GM12873 (cell line): ENCODE measurements at regions not wholly inside any gene's neighbourhood (a gene's known extent, or its start where the extent isn't known, plus 50 kb on each side); places are given as distances from the start of the nearest gene placed in this dataset.

Experiments used
- TF ChIP-seq, protein P1 (sequence below): IDR thresholded peaks from 2 replicates; pipeline ENCODE4 v1.5.1; 2012; ENCODE audit warnings: low read depth, mild to moderate bottlenecking, moderate library complexity, low read length, control low read depth; ENCODE audit not compliant: insufficient read depth; ENCODE audit errors: missing control alignments

DNA sequence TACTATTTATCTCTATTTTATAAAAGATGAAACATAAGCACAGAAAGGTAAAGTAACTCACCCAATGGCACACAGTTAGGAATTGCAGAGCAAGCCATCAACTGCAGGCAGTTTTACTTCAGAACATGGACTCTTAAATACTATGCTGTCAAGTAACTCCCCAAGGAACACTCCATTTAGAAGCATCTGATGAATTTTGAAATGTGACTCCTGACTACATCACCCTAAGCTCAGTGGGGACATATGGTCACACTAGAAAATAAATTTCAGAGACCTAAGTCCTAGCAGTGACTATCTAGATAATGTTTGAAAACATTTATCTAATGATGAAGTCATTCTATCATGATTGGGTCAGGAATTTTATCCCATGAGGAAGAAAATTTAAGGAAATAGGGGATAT is 272.8 kb upstream of the ARRDC4 start:
- TF ChIP-seq, protein P1, sequence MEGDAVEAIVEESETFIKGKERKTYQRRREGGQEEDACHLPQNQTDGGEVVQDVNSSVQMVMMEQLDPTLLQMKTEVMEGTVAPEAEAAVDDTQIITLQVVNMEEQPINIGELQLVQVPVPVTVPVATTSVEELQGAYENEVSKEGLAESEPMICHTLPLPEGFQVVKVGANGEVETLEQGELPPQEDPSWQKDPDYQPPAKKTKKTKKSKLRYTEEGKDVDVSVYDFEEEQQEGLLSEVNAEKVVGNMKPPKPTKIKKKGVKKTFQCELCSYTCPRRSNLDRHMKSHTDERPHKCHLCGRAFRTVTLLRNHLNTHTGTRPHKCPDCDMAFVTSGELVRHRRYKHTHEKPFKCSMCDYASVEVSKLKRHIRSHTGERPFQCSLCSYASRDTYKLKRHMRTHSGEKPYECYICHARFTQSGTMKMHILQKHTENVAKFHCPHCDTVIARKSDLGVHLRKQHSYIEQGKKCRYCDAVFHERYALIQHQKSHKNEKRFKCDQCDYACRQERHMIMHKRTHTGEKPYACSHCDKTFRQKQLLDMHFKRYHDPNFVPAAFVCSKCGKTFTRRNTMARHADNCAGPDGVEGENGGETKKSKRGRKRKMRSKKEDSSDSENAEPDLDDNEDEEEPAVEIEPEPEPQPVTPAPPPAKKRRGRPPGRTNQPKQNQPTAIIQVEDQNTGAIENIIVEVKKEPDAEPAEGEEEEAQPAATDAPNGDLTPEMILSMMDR: no peak

DNA sequence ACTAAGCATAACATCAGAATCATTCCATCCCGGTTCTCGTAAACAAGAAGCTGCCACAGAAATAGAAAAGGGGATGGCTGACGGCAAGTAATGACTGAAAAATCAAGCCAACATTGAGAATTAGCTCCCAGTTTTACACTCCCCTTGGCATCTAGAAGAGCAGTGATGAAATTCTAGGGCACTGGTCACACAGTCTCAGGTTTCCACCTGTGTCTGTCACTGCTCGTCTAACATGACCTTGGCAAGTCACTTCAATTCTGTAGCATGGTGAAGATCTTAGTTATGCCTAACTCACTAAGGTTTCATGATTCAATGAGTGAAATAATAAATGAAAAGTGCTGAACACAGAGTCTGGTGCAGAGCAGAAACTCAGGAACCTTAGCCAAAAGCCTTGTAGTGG is 272.3 kb upstream of the ARRDC4 start:
- TF ChIP-seq, protein P1: no peak

DNA sequence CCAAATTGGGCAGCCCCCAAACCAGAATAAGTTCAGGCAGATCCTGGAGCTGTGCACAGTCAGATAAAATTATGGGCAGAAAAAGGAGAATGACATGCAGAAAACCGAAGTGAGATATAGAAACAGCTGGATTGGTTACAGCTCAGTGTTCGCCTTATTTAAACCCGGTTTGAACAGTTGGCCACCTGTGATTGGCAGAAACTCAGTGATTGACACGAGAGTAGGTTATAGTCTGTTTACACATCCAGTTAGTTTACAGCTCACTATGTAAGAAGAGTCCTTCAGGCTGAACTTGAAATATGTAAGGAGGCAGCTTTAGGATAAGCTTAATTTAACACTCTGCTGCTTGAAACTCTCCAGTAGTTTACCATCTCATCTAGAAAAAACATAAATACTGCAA is 271.6 kb upstream of the ARRDC4 start:
- TF ChIP-seq, protein P1: no peak

DNA sequence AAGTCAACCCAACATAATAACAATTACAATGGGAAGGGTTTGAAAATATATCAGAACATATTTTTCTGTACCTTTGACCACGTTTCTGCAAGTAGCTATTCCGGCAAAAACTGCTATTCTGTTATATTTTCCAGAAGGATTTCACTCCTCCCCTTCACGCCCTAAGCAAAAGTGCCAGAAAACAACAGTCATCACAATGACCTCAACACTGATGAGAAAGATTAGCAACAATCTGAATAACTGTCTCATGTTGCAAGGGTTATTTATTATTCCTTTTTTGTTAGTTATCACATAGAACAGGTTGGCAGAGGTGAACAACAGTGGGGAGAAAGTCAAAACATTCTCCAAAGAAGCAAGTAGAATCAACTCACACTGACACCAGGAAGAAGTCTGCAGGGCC is 269.4 kb upstream of the ARRDC4 start:
- TF ChIP-seq, protein P1: no peak

DNA sequence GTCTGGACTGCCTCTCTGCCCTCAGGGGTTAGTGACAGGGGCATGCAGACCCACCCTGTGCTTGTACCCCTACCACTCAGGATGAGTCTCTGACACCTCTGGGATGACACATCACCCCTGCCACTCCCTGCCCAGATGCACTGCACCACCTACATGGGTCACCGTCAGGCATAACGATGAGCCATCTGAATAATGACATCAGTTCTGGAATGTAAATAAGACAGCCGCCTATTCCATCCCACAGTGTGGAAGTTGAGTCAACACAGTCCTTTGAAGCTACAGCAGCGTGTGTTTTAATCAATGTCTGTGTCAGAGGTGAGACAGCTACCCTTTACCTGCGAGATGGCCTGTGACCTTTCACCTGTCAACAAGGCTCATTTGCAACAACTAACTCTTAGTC is 268.7 kb upstream of the ARRDC4 start:
- TF ChIP-seq, protein P1: no peak

DNA sequence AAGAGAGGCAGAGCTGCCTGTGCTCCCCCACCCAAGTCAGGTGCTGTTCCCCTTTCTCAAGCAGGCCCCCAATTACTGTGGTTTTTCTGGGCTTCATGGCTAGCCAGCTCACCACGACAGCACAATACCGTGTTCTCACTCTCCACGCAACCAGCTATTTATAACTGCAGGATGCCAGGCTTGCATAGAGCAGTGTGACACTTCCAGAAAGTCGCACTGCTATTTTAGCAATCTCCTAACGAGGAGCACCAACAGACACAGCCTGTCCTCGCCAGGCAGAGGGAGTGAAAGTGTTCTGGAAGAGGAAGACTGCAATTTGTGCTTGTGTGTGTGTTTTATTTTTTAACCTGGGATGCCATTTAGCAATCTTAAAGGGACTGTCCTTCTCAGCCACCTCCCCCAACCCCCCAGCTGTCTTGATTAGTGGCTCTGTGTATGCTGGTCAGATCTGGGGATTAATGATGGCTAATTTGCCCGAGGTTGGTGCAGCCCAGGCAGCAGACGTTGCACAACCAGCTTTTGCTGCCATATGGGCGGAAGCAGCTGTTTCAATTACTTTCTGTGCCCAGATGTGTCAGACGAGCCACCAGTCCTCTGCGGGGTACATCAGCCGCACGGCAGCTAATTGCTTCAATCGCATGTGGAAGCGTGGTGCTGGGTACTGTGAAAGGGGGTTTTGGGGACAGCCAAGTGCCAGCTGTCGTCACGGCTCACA is 268.0 kb upstream of the ARRDC4 start:
- TF ChIP-seq, protein P1: no peak

DNA sequence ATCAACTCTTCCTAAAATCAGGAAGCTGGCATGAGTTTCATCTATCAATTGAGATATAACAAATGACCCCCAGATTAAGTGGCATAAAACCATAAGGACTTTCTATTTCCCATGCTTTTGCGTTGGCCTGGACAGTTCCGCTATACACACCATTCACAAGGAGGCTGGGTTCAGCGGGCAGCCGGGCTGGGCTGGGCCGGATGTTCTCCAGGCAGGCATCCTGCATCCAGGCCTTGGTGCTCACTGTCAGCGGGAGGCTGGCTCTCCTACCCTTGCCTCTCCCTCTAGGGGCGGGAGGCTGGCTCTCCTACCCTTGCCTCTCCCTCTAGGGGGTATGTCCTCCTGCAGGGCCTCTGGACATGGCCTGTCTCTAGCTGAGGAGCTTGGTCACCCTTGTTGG is 266.0 kb upstream of the ARRDC4 start:
- TF ChIP-seq, protein P1: no peak

DNA sequence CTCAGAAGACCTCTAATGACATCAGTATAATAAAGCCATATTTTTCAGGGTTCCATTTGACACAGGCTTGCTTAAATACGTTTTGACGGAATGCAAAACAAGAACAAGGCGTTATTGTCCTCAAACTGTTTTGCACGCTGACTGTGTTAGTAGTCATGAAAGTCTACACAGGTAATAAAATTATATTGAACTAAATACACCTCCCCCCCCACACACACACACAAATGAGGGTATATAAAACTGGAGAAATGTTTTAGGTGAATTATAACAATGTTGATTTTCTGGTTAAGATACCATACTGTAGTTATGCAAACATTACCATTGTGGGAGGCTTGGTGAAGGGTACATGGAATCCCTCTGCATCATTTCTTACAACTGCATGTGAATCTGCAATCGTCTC is 257.1 kb upstream of the ARRDC4 start:
- TF ChIP-seq, protein P1: no peak
